Chondrocyte (in vitro differentiated cells): ENCODE measurements at regions not wholly inside any gene's neighbourhood (a gene's known extent, or its start where the extent isn't known, plus 50 kb on each side); places are given as distances from the start of the nearest gene placed in this dataset.
A peak's percentile ranks its signal among the peaks of the same experiment; 100 is the strongest.

Experiments
- DNase-seq: peaks from one replicate; pipeline ENCODE4 v3.0.0; 2021; ENCODE audit warnings: mixed read lengths, low spot score
- H3K27ac Mint-ChIP-seq: one replicate; pipeline ENCODE4 v1.8.0; 2021; ENCODE audit warnings: mild to moderate bottlenecking, moderate library complexity, mixed read lengths; ENCODE audit not compliant: unreplicated experiment
- H3K27me3 Mint-ChIP-seq: 2 replicates; pipeline ENCODE4 v1.8.0; 2021; ENCODE audit warnings: low read depth, mixed read lengths
- H3K36me3 Mint-ChIP-seq: 2 replicates; pipeline ENCODE4 v1.8.0; 2021; ENCODE audit warnings: low read depth, mixed read lengths
- H3K4me1 Mint-ChIP-seq: 2 replicates; pipeline ENCODE4 v1.8.0; 2021; ENCODE audit warnings: low read depth, mild to moderate bottlenecking, mixed read lengths
- H3K4me3 Mint-ChIP-seq: one replicate; pipeline ENCODE4 v1.8.0; 2021; ENCODE audit warnings: mild to moderate bottlenecking, moderate library complexity, mixed read lengths; ENCODE audit not compliant: unreplicated experiment
- H3K9me3 Mint-ChIP-seq: 2 replicates; pipeline ENCODE4 v1.8.0; 2021; ENCODE audit warnings: low read depth, mixed read lengths
- TF ChIP-seq, protein P1 (sequence below): fragments of 200-600 bp; sonication (generic); IDR thresholded peaks from 2 replicates; pipeline ENCODE4 v1.5.0; 2021; ENCODE audit warnings: antibody characterized with exemption, mild to moderate bottlenecking, moderate library complexity

DNA sequence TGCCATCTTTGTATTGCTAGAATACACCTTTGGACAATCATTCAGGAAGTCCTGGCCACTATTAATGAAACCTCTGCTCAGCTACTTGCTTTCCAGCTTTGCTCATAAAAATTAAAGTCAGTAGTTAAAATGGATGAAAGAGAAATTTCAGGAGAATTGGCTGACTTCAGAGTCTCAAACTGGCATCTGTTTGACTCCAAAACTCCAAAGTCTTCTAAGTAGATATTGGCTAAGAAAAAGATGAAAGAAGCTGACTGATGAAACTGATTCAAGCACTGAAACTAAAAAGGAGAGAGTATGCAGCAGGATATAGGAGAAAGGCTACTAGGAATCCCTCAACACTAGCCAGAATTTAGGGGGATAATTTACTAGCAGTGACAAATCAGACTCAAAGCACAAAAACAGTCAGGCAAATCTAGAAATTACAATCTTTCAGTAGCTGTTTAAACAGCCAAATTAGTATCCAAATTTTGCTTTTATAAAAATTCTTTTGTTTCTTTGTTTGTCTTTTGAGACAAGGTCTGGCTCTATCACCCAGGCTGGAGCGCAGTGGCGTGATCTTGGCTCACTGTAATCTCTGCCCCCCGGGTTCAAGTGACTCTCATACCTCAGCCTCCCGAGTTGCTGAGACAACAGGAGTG lies 52.1 kb upstream of the DTNA start:
- H3K9me3 Mint-ChIP-seq = no peaks in the 10 kb centered on the region
- H3K27ac Mint-ChIP-seq = no peak overlapping the region
- DNase-seq = no peak
- H3K36me3 Mint-ChIP-seq = no peaks in the 10 kb centered on the region
- H3K27me3 Mint-ChIP-seq = no peaks in the 10 kb centered on the region
- H3K4me3 Mint-ChIP-seq = no peak overlapping the region
- H3K4me1 Mint-ChIP-seq = peaks cover 36% of the 10 kb centered on the region
- TF ChIP-seq, protein P1, sequence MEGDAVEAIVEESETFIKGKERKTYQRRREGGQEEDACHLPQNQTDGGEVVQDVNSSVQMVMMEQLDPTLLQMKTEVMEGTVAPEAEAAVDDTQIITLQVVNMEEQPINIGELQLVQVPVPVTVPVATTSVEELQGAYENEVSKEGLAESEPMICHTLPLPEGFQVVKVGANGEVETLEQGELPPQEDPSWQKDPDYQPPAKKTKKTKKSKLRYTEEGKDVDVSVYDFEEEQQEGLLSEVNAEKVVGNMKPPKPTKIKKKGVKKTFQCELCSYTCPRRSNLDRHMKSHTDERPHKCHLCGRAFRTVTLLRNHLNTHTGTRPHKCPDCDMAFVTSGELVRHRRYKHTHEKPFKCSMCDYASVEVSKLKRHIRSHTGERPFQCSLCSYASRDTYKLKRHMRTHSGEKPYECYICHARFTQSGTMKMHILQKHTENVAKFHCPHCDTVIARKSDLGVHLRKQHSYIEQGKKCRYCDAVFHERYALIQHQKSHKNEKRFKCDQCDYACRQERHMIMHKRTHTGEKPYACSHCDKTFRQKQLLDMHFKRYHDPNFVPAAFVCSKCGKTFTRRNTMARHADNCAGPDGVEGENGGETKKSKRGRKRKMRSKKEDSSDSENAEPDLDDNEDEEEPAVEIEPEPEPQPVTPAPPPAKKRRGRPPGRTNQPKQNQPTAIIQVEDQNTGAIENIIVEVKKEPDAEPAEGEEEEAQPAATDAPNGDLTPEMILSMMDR = no peak

DNA sequence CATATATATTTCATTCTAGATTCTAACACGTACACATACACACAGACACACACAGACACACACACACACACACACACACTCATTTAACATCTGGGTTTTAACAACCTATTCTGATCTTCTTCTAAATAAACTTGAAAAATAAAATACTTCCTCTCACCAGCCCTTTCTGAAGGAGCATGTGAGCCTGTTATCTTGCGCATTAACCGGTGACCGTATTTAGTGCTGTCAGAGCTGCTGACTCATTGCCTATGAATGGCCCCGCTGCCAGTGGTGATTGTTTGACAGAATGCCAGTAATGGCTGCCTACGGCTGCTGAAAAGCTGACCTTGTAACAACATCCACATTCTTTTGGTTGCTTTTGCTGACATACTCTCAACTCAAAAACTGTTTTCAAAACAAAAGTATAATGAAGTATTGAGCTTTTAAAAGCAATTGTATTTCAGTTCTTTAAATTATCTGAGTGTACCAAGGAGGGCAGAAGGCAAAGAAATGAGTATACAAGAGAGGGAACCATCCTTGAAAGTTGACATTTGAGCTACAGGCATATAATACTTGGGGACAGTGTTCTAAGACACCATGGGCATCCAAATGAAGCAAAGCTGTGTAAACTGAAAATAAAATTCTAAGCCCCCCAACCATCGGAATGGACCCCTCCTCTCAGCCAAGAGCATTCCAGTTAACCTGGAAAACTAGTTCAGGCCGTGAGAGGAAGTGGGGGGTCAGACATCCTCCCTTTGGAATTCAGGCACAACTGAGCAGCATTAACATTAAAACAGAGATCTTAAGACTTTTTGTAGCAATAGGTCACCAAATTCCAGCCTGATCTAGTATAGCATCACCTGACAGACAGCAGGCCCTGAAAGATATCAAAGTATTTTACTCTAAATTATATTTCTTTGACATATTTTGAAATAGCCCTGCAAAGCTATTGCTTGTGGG lies 50.2 kb upstream of the DTNA start:
- H3K9me3 Mint-ChIP-seq = no peaks in the 10 kb centered on the region
- peaks cover 36% of the 10 kb centered on the region for H3K4me1 Mint-ChIP-seq
- no peak for DNase-seq
- no peaks in the 10 kb centered on the region for H3K27me3 Mint-ChIP-seq
- TF ChIP-seq, protein P1 = no peak
- no peaks in the 10 kb centered on the region for H3K36me3 Mint-ChIP-seq
- H3K4me3 Mint-ChIP-seq = peak overlapping the region; percentile 28
- H3K27ac Mint-ChIP-seq = peak overlapping the region; percentile 100
